Stimulated activated naive CD8-positive, alpha-beta T cell treated with anti-CD3 and anti-CD28 coated beads, Interleukin-15, amount 100 ng/mL, for 72 hours (primary cell): ENCODE measurements at regions not wholly inside any gene's neighbourhood (a gene's known extent, or its start where the extent isn't known, plus 50 kb on each side); places are given as distances from the start of the nearest gene placed in this dataset.

ENCODE experiments used
- ATAC-seq: fragments of 150-1000 bp; cut with Tn5 transposase; 2 replicates; pipeline ENCODE4 v1.10.0; 2021; ENCODE audit warnings: mild to moderate bottlenecking, moderate library complexity
- DNase-seq, 2 donors: peaks; one replicate each; pipeline ENCODE4 v3.0.0; 2021 to 2022
- H3K27ac Mint-ChIP-seq, 2 donors: one replicate each; pipeline ENCODE4 v1.8.0; 2022; ENCODE audit warnings: mild to moderate bottlenecking in 2 of 2, mixed read lengths in 2 of 2, moderate library complexity in 2 of 2
- H3K27me3 Mint-ChIP-seq: one replicate; pipeline ENCODE4 v1.8.0; 2022; ENCODE audit warnings: mixed read lengths
- H3K4me1 Mint-ChIP-seq: one replicate; pipeline ENCODE4 v1.8.0; 2022; ENCODE audit warnings: mild to moderate bottlenecking, mixed read lengths
- H3K4me3 Mint-ChIP-seq, 2 donors: one replicate each; pipeline ENCODE4 v1.8.0; 2022; ENCODE audit warnings: mild to moderate bottlenecking in 2 of 2, mixed read lengths in 2 of 2, moderate library complexity in 1 of 2
- H3K9me3 Mint-ChIP-seq, 2 donors: one replicate each; pipeline ENCODE4 v1.8.0; 2022; ENCODE audit warnings: mixed read lengths in 2 of 2

- no peak overlapping the region for H3K27ac Mint-ChIP-seq
- no peaks in the 10 kb centered on the region for H3K27me3 Mint-ChIP-seq
- peaks cover 10 to 37% of the 10 kb centered on the region in 2 donors for H3K9me3 Mint-ChIP-seq
- ATAC-seq: no peak
- no peak overlapping the region for H3K4me3 Mint-ChIP-seq
- no peaks in the 10 kb centered on the region for H3K4me1 Mint-ChIP-seq
- no peak for DNase-seq
Observed at GRCh38 chr16:76766538-76766937, 424.5 kb upstream of the MON1B start.

- ATAC-seq: no peak
- no peak overlapping the region for H3K27ac Mint-ChIP-seq
- peaks cover 6 to 26% of the 10 kb centered on the region in 2 donors for H3K9me3 Mint-ChIP-seq
- no peaks in the 10 kb centered on the region for H3K27me3 Mint-ChIP-seq
- H3K4me1 Mint-ChIP-seq: no peaks in the 10 kb centered on the region
- no peak for DNase-seq
- H3K4me3 Mint-ChIP-seq: no peak overlapping the region
Observed at GRCh38 chr16:76768316-76768715, 422.7 kb upstream of the MON1B start.

GRCh38 chr16:76768948-76769347, 422.0 kb upstream of the MON1B start:
- Mint-ChIP-seq H3K27me3 (no peaks in the 10 kb centered on the region), H3K4me1 (no peaks in the 10 kb centered on the region), H3K9me3 (peaks cover 6 to 26% of the 10 kb centered on the region in 2 donors), H3K4me3 (no peak overlapping the region), H3K27ac (no peak overlapping the region)
- no peak for ATAC-seq
- DNase-seq: no peak

GRCh38 chr16:76771216-76771615, 419.8 kb upstream of the MON1B start:
- ATAC-seq (no peak), DNase-seq (no peak)
- Mint-ChIP-seq H3K4me3 (no peak overlapping the region), H3K4me1 (no peaks in the 10 kb centered on the region), H3K27me3 (no peaks in the 10 kb centered on the region), H3K27ac (no peak overlapping the region), H3K9me3 (peaks cover 8 to 15% of the 10 kb centered on the region in 2 donors)

GRCh38 chr16:76777721-76778465, 413.1 kb upstream of the MON1B start:
- Mint-ChIP-seq H3K27ac (no peak overlapping the region), H3K9me3 (peaks cover 12 to 23% of the 10 kb centered on the region in 2 donors), H3K4me3 (no peak overlapping the region), H3K27me3 (no peaks in the 10 kb centered on the region), H3K4me1 (no peaks in the 10 kb centered on the region)
- ATAC-seq (no peak), DNase-seq (no peak)

- H3K27ac Mint-ChIP-seq: no peak overlapping the region
- H3K4me3 Mint-ChIP-seq: no peak overlapping the region
- no peak for ATAC-seq
- H3K27me3 Mint-ChIP-seq: no peaks in the 10 kb centered on the region
- DNase-seq: no peak
- H3K4me1 Mint-ChIP-seq: no peaks in the 10 kb centered on the region
- peaks cover 12 to 33% of the 10 kb centered on the region in 2 donors for H3K9me3 Mint-ChIP-seq
Observed at GRCh38 chr16:76780556-76780955, 410.4 kb upstream of the MON1B start.

DNA sequence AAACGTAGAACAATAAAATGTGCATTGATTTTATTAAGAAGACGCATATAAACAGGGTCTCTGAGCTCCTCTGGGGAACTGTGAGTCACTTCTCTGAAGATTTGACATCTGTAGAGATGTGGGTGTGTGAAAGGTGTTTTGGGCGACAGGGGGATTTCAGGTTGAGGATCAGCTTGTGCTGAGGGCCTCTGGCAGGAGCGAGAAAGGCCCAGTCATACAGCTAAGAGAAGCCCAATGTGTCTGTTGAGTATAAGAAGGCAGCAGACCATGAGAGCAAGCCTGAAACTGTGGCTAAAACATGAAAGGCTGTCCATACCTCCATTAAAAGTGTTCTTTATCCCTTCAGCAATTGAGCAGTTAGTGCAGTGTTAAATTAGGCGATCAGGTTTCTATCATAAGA, 406.5 kb upstream of the MON1B start:
- no peaks in the 10 kb centered on the region for H3K4me1 Mint-ChIP-seq
- peaks cover 0 to 33% of the 10 kb centered on the region in 2 donors for H3K9me3 Mint-ChIP-seq
- H3K27me3 Mint-ChIP-seq: no peaks in the 10 kb centered on the region
- DNase-seq: no peak
- ATAC-seq: no peak
- no peak overlapping the region for H3K27ac Mint-ChIP-seq
- H3K4me3 Mint-ChIP-seq: no peak overlapping the region

DNA sequence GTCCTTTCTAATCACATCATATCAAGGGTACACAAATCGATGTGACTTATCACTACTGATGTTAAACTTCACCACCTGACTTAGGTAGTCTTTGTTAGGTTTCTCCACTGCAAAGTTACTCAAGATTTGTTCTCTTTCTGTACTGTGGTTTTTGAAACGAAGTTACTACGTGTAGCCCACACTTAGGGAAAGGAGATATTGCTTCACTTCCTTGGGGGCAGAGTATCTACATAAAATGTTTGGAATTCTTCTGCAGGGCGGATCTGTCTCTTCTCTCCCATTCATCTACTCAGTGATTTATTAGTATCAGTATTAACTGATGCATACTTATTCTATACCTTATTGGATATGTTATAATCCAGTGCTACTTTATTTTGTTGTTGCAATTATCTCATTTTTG, 403.6 kb upstream of the MON1B start:
- Mint-ChIP-seq H3K27me3 (no peaks in the 10 kb centered on the region), H3K4me3 (no peak overlapping the region), H3K9me3 (peaks cover 13 to 15% of the 10 kb centered on the region in 2 donors), H3K27ac (no peak overlapping the region), H3K4me1 (no peaks in the 10 kb centered on the region)
- ATAC-seq: no peak
- no peak for DNase-seq

DNA sequence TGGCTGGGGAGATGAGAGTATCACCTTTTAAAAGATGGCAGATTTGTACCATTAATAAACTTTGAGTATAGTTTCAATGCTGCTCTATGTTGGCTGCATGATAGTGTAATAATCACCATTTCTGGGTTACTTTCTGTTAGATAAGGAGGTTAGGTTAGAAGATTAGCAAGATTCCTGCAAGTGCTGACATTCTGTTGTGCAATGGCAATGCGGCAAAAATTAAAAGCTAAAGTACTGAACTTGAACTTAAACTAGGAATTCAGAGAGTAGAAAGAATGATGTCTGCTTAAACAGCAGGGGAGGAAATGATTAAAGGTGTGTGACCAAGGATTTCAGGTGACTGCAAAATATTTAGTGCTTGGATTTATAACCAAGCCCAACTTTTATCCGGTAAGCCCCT, 399.8 kb upstream of the MON1B start:
- Mint-ChIP-seq H3K4me3 (no peak overlapping the region), H3K4me1 (no peaks in the 10 kb centered on the region), H3K27me3 (no peaks in the 10 kb centered on the region), H3K9me3 (peaks cover under 1 to 15% of the 10 kb centered on the region in 2 donors), H3K27ac (no peak overlapping the region)
- DNase-seq: no peak
- ATAC-seq: no peak

GRCh38 chr16:76796416-76796815, 394.6 kb upstream of the MON1B start:
- Mint-ChIP-seq H3K4me1 (no peaks in the 10 kb centered on the region), H3K9me3 (peaks cover 0 to 5% of the 10 kb centered on the region in 2 donors)

DNA sequence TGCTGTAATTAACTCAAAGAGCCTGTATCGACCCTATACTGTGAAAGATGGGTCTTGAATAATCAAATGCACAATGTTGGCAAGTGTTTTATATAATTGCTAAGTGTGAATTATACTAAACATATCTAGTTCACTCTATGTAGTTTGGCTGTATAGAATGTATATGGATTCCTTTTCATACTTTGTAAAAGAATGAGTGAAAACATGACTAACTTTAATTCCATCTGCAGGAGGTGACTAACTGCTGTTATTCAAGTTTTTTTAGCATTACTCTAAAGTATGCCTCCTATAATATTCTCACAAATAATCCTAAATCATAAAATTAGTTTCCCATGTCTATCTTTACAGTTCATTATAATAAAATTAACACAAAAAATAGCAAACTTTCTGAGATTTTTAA, 394.0 kb upstream of the MON1B start:
- Mint-ChIP-seq H3K9me3 (peaks cover 0 to 5% of the 10 kb centered on the region in 2 donors), H3K4me1 (no peaks in the 10 kb centered on the region), H3K27ac (no peak overlapping the region), H3K4me3 (no peak overlapping the region), H3K27me3 (no peaks in the 10 kb centered on the region)
- DNase-seq: no peak
- no peak for ATAC-seq

More at GRCh38 chr16:76796416-76796815, 394.6 kb upstream of the MON1B start:
- Mint-ChIP-seq H3K27me3 (no peaks in the 10 kb centered on the region), H3K4me3 (no peak overlapping the region), H3K27ac (peak overlapping the region in 1 of 2 donors; percentile 76)
- DNase-seq: no peak
- no peak for ATAC-seq

- DNase-seq (no peak), ATAC-seq (no peak)
- no peak overlapping the region for H3K27ac Mint-ChIP-seq
- peaks cover 0 to 5% of the 10 kb centered on the region in 2 donors for H3K9me3 Mint-ChIP-seq
- H3K4me3 Mint-ChIP-seq: no peak overlapping the region
- H3K27me3 Mint-ChIP-seq: no peaks in the 10 kb centered on the region
- H3K4me1 Mint-ChIP-seq: no peaks in the 10 kb centered on the region
Observed at GRCh38 chr16:76797457-76797856, 393.5 kb upstream of the MON1B start.

GRCh38 chr16:76800196-76800595, 390.8 kb upstream of the MON1B start:
- DNase-seq: no peak
- Mint-ChIP-seq H3K27me3 (no peaks in the 10 kb centered on the region), H3K4me3 (no peak overlapping the region), H3K27ac (no peak overlapping the region), H3K4me1 (peaks cover 3% of the 10 kb centered on the region), H3K9me3 (peaks cover 4 to 27% of the 10 kb centered on the region in 2 donors)
- no peak for ATAC-seq

DNA sequence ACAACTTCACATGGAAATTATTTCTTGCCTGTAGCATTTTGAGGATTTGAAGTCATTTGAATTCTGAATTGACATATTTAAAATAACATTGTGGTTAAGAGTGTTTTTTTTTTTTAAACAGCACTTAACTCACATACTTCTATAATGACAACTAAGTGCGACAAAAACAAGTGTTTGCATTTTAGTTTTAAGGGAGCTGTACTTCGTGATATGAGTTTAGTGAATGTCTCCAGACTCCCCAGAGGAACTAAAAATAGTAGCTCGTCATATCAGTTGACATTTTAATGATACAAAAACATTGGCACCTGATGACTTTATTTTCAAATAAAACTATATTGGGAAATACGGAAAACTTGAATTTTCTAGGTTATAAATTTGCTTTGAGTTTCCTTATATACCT, 389.6 kb upstream of the MON1B start:
- no peaks in the 10 kb centered on the region for H3K27me3 Mint-ChIP-seq
- H3K27ac Mint-ChIP-seq: no peak overlapping the region
- H3K4me1 Mint-ChIP-seq: peaks cover 6% of the 10 kb centered on the region
- DNase-seq: no peak
- H3K9me3 Mint-ChIP-seq: peaks cover 4 to 31% of the 10 kb centered on the region in 2 donors
- no peak overlapping the region for H3K4me3 Mint-ChIP-seq
- no peak for ATAC-seq

- no peaks in the 10 kb centered on the region for H3K27me3 Mint-ChIP-seq
- no peak overlapping the region for H3K27ac Mint-ChIP-seq
- peaks cover under 1 to 15% of the 10 kb centered on the region in 2 donors for H3K9me3 Mint-ChIP-seq
- DNase-seq: no peak
- H3K4me3 Mint-ChIP-seq: no peak overlapping the region
- H3K4me1 Mint-ChIP-seq: no peaks in the 10 kb centered on the region
- ATAC-seq: no peak
Observed at GRCh38 chr16:76816475-76816874, 374.5 kb upstream of the MON1B start.

GRCh38 chr16:76818606-76819181, 372.3 kb upstream of the MON1B start:
- no peak overlapping the region for H3K4me3 Mint-ChIP-seq
- no peak for DNase-seq

More at GRCh38 chr16:76818606-76819181, 372.3 kb upstream of the MON1B start:
- H3K9me3 Mint-ChIP-seq: peaks cover 8 to 15% of the 10 kb centered on the region in 2 donors
- ATAC-seq: no peak
- H3K27ac Mint-ChIP-seq: no peak overlapping the region
- no peaks in the 10 kb centered on the region for H3K4me1 Mint-ChIP-seq
- H3K27me3 Mint-ChIP-seq: no peaks in the 10 kb centered on the region
